ENCODE measurements at regions not wholly inside any gene's neighbourhood (a gene's known extent, or its start where the extent isn't known, plus 50 kb on each side); places are given as distances from the start of the nearest gene placed in this dataset.

GRCh38 chr1:60461925-60462595 is 388.5 kb upstream of the C1orf87 start:
- Histone ChIP-seq H3K36me3 (no peaks in the 10 kb centered on the region), H3K4me3 (no peak overlapping the region), H3K27ac (no peak overlapping the region), H3K27me3 (no peaks in the 10 kb centered on the region), H3K4me1 (no peaks in the 10 kb centered on the region), H3K9me3 (peaks cover 0 to 13% (median 2%) of the 10 kb centered on the region in 12 donors)
- DNase-seq (no peak), ATAC-seq (no peak)
- WGBS, 4 donors, result 74 to 81% (median 78%) methylated on average over 5 of the region's 5 CpGs
- intact Hi-C loops (cut with DNase I), result no loop called here
- TF ChIP-seq POLR2A (IDR thresholded peaks at IDR 0.05) (no peak), CTCF (IDR thresholded peaks at IDR 0.05) (no peak)

DNA sequence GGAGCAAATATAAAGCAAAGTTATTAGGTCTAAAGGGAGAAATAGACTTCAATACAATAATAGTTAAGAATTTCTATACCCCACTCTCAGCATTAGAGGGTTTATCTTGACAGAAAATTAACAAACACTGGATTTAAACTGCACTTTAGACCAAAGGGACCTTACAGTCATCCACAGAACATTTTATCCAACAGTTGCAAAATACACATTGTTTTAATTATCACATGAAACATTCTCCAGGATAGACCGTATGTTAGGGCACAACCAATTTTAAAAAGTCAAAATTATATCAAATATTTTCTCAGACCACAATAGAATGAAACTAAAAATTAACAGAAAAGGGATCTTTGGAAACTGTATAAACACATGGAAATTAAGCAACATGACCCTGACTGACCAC is 384.5 kb upstream of the C1orf87 start:
- H3K27ac ChIP-seq, result no peak overlapping the region
- no peaks in the 10 kb centered on the region for H3K27me3 ChIP-seq
- TF ChIP-seq CTCF (IDR thresholded peaks at IDR 0.05) (no peak), POLR2A (IDR thresholded peaks at IDR 0.05) (no peak)
- 85 to 91% (median 90%) methylated on average over 1 of the region's 1 CpG for WGBS, 4 donors
- H3K4me3 ChIP-seq, result no peak overlapping the region
- ATAC-seq (no peak), DNase-seq (no peak)
- intact Hi-C loops (cut with DNase I), result no loop called here
- no peaks in the 10 kb centered on the region for H3K36me3 ChIP-seq
- peaks cover 0 to 22% (median 2%) of the 10 kb centered on the region in 12 donors for H3K9me3 ChIP-seq
- H3K4me1 ChIP-seq, result no peaks in the 10 kb centered on the region

DNA sequence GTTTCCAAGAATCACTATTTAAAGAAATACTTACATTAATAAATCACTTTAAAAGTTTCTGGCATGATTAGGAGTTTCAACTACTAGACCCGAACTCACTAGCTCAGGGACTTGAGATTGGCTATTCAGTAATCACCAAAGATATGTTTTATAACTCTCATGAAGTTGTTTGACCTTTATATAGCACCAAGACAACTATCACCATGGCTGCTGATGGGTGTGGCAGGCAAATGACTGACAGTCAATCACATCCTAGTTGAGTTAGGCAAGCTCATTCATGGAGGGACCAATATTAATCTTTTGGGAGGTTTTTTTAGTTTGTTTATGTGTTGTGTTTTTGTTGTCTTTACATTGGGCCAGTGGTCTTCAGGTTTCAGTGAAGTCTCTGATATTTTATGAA is 376.3 kb upstream of the C1orf87 start:
- Histone ChIP-seq H3K4me3 (no peak overlapping the region), H3K27me3 (no peaks in the 10 kb centered on the region), H3K27ac (no peak overlapping the region), H3K4me1 (no peaks in the 10 kb centered on the region), H3K36me3 (no peaks in the 10 kb centered on the region), H3K9me3 (peaks cover 0 to 14% (median 0%) of the 10 kb centered on the region in 12 donors)
- intact Hi-C loops (cut with DNase I), result no loop called here
- TF ChIP-seq CTCF (IDR thresholded peaks at IDR 0.05) (no peak), POLR2A (IDR thresholded peaks at IDR 0.05) (no peak)
- 63 to 80% (median 79%) methylated on average over 1 of the region's 1 CpG for WGBS, 4 donors
- DNase-seq (no peak), ATAC-seq (no peak)

GRCh38 chr1:60448850-60449249 is 375.3 kb upstream of the C1orf87 start:
- H3K36me3 ChIP-seq, result no peaks in the 10 kb centered on the region
- no peak overlapping the region for H3K27ac ChIP-seq
- no peaks in the 10 kb centered on the region for H3K27me3 ChIP-seq
- H3K9me3 ChIP-seq, result peaks cover 0 to 14% (median 0%) of the 10 kb centered on the region in 12 donors
- H3K4me1 ChIP-seq, result no peaks in the 10 kb centered on the region
- intact Hi-C loops (cut with DNase I), result no loop called here
- no peak for TF ChIP-seq POLR2A (IDR thresholded peaks at IDR 0.05)
- TF ChIP-seq CTCF (IDR thresholded peaks at IDR 0.05), result no peak
- WGBS, 4 donors, result 56 to 75% (median 68%) methylated on average over 1 of the region's 1 CpG
- no peak for ATAC-seq
- H3K4me3 ChIP-seq, result no peak overlapping the region
- no peak for DNase-seq
